Ovary (tissue), 1 donor: ENCODE measurements at regions not wholly inside any gene's neighbourhood (a gene's known extent, or its start where the extent isn't known, plus 50 kb on each side); places are given as distances from the start of the nearest gene placed in this dataset. TPM values are rescaled to one million over a fixed set of nuclear protein-coding genes. Genes with fewer than 3 reads are reported as not detected.

Source experiments
- small RNA-seq: library from RNA; depleted of rRNA; stranded (forward); fragments of <200 nt; gene quantifications from one replicate; pipeline ENCODE3, GENCODE V24; 2016

Small RNA genes in the stretch of these regions (small RNA-seq; reads per million reads assigned to genes)
- gene RF00019 (not detected), gene RF00561 (not detected)
